Islet precursor cell (in vitro differentiated cells): ENCODE measurements at regions not wholly inside any gene's neighbourhood (a gene's known extent, or its start where the extent isn't known, plus 50 kb on each side); places are given as distances from the start of the nearest gene placed in this dataset.

ENCODE experiments used
- DNase-seq: peaks from one replicate; pipeline ENCODE4 v3.0.0-alpha.2; 2018

DNA sequence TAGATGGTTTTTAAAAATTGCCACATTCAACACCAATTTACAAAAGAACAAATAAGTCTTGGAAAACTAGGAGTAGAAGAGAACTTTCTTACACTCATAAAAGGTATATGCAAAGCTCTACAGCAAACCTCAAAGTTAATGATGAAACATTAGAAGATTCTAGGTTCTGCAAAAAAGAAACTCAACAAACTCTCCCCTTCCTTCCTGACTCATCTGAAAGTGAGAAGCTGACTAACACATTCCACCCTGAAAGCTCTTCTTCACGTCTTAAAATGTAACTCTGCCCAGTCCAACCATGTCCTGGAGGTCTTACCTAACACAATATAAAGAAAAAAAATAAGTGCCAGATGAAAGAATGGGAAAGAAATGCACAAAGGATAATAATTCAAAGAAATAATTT lies 218.9 kb upstream of the ISX start:
- no peak for DNase-seq

DNA sequence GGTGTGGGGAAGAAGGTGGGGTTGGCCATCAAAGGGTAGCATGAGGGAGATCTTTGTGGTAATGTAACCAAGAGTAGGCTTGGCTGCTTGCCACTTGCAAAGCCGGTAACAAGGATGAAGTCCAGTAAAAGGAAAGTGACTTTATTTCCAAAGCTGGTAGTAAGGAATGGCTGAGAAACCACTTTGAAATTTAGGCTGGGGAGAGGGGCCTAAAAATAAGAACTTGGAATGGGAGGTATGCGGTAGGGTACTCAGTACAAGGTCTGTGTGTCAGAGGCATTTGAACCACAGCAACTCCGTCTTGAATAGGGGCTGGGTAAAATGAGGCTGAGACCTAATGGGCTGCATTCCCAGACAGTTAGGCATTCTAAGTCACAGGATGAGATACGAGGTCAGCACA lies 216.0 kb upstream of the ISX start:
- DNase-seq, result peak; percentile 94

DNA sequence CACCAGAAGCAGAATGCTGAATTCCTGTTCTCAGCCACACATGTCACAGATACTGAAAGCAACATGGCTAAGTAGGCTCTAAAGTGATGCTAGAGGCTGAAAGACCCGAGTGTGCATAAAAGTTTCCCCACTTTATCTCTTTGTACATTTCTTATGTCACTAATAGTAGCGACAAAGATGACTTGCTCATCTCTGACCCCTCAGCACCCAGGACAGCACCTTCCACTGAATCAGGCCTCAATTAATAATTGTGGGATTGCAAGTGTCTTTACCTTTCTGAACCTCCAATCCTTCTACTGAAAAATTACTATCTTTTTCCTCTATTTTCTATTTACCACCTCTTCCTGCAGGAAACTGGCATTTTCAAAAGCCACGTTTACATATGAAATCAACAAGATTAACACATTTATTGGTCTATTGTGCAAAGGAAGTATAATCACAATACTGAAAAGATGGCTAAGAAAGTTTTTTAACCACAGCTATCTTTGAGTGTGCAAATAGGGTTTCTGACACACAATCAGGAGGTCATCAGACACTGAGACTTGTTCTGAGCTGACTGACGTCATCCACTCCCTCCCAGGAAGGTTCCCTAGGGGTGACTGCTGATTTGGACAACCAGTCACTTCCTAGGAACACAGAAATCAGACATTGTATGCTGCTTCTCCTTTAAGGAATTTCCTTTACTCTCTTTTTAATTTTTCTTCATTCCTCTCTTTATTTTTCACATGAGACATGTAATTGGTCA lies 213.9 kb upstream of the ISX start:
- no peak for DNase-seq

DNA sequence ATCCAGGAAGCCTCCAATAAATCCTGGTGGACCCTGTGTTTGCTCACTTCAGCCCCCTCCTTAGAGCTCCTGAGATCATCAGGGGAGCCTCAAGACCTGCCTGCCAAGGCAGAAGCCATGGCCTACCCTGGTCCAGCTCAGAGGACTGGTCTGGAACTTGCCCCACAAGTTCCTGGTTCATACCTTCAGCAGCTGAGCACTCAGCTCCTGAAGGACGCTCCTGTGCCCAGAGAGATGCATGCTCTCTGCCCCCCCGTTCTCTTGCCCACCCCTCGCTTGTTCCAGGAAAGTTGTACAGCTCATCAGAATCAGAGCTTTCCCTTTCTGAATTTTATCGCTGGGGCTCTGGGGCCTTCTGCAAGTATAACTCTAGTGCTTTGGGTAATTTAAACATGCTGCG lies 210.5 kb upstream of the ISX start:
- no peak for DNase-seq

DNA sequence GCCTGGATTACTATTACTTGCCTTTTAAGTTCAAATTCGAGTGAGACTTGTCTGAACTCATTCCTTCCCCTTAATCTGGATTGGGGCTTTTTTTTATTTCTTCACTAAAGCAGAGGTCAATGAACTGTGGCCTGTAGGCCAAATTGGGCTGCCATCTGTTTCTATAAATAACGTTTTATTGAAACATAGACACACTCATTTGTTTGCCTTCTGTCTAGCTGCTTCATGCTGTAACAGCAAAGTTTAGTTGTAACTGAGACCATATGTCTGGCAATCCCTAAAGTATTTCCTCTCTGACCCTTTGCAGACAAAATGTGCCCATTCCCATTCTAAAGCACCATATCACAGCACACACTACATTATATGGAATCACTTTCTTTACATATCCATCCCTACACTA lies 207.9 kb upstream of the ISX start:
- no peak for DNase-seq

DNA sequence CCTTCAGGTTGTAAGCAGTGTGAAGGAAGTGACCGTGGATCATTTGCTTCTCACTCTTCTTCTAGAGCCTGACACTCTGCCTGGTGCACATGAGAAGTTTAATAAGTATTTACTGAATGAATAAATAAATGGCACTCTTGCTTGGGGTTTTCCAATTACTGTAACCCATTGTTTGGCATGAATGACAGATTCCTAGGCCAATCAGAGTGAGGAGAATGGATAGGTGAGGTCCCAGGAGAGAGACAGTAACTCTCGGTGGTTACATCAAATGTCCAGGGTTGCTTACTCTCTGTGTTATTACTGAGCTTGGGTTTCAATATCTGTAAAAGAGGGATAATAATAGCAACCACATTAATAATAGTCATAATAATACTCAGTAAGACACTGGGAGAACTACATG lies 204.2 kb upstream of the ISX start:
- no peak for DNase-seq

DNA sequence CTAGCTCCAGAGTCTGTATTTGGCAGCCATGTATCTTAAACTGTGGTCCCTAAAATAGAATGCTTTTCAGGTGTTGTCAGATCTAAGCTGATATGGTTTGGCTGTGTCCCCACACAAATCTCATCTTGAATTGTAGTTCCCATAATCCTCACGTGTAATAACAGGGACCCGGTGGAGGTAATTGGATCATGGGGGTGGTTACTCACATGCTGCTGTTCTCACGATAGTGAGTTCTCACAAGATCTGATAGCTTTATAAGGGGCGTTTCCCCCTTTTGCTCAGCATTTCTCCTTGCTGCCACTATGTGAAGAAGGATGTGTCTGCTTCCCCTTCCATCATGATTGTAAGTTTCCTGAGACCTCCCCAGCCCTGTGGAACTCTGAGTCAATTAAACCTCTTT lies 199.9 kb upstream of the ISX start:
- no peak for DNase-seq

DNA sequence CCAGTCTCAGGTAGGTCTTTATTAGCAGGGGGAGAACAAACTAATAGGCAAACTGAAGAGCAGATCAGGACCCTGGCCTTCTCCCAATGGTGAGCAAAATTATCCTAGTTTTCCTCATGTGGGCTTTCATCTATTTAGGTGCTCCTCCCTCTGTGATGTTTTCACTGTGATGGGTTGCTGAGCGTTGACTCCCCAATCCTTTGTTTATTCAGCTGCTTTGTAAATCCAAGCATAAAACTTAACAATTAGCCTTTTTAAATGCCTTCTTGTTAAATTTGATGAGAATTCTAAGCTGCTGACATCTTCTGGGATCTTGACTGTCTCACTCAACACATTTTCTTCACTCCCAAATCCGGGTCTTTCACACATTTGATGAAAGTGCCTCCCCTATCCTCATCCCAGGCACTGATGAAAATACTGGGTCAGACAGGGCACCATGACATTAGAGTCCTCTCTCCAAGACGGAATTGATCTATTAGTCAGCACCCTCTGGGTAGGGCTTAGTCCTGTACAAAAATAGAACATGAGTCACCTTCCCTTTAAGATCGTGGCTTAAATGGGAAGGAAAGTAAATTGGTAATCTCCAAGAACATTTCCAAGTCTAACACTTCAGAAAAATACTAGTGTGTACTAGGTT lies 199.3 kb upstream of the ISX start:
- peak; percentile 83 for DNase-seq

DNA sequence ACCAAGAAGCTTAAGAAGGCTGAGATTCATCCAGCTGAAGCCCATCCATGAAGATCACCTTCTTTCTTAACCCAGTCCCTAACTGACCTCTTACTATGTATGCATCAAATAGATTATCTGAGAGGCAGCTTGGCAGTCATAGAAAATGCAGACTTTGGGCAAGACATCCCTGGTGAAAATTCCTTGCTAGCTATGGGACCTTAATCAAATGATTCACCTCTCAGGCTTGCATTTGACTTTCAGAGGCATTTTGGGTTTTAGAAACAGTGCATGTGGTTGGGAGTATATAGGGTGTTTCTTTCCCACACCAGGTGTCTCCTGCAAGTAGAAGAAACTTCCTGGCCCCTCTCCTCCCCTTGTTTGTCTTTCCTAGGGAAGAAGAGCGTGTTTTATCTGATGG lies 188.5 kb upstream of the ISX start:
- DNase-seq, result no peak

DNA sequence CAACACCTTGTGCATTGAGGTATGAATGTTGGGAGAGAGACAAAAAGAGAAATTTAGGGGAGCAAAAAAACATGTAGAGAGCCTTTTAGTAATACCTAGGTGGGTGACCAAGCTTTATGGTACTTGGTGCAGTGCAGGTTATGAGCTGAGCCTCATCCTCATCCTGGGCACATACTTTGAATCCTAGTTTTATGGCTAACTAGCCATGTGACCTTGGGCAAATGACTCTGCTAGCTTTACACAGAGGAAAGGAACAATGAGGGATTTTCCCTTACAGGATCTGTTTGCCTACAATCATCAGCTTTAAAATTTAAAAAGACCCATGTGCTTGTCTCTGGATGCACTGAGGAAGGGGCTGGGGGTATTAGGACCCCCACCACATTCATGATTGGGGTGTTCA lies 187.8 kb upstream of the ISX start:
- DNase-seq, result no peak

DNA sequence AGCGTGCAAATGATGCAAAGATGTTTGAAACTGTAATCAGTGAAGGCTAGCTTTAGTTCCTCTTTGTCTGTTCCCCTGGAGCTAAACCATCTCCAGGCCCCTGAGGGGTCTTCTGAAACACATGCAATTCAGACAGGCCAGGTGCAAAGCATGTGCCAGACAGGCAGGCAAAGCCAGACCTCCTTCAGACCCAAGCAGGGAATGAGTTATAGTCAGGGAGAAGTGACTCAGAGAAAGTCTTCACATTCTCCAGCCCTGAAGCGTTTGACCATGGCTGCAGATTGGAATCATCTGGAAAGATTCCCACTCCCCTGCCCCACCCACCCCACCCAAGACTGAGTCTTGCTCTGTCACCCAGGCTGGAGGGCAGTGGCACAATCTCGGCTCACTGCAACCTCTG lies 187.0 kb upstream of the ISX start:
- DNase-seq, result peak; percentile 94

DNA sequence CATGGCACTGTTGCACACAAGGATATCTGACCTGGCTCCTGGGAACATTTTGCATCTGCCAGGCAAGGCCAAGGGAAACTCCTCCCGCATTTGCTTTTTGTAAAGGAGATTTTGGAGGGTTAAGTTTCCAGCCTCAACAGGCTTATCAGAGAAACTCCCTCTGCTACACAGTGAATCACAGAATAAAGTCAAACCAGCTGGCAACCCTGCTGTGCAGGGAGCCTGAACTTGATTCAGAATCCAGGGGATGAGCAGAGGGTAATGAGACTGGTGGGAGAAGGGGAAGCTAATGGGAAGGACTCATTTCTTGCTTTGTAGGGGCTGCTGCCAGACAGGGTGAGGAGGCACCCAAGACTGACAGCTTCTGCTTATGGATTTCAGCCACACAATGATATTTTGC lies 185.3 kb upstream of the ISX start:
- DNase-seq, result no peak

DNA sequence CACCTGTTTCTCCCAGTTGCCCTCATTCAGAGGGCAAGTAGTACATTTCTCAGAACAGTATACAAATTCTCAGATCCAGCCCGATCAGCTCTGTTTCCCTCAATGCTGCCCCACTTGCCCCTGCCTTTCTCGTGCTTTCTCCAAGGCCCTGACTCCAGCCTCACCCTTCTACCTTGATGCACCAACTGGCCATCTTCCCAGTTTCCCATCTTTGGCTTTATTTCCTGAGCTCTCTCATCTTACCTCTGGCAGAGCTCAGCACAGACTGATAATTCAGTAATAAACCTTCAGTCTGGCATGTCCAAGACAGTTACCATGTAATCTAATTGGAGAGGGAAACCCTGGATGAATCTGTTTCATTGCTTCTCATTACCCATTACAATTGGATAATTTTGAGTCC lies 184.5 kb upstream of the ISX start:
- DNase-seq, result no peak

DNA sequence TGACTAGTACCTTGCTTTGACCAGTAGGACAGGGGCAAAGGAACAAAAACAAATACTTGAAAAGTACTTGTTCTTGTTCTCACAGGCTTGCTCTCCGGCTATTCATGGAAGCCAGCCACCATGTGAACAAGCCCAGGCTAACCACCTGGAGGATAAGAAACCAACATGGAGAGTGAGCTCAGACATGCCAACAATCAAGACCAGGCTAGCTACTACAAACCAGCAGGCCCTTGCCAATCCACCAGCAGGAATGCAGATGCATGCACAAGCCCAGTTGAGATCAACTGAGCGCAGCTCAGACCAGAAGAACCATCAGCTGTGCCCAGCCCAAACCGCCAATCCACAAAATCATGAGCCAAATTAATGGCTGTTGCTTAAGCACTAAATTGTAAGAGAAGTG lies 180.1 kb upstream of the ISX start:
- no peak for DNase-seq

DNA sequence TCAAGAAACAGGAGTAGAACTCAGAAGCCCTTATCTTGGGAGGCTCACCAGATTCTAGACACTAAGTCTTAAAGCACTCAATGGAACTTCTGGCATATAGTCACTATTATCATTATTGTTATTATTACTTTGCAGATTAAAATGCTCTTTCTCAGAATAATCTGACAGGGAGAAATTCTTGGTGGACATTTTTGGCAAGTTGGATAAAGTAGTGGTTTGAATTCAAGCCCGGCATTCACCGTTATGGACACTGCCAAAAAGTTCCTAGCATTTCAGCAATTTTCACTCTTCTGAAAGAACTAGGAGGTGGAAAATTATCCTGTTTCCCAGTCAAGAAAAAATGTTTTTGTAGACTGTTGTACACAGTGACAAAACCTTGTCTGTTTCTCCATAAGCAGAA lies 179.6 kb upstream of the ISX start:
- no peak for DNase-seq

DNA sequence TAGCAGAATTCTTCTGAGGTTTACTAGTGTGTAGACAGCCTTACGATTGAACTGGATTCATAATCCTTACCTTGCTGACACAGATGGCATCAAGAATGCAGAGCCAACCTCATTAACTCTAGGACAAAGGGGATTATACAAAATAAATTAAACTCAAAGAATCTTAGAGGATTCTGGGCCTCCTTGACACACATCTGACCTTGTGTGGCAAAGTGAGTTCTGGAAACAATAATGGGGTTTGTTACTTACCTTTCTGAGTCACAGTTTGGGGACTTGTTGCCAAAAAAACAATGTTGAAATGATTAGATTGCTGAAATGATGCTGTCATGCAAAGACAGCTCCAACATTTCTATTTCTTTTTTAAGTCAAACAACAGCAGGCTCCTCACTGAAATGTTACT lies 179.1 kb upstream of the ISX start:
- no peak for DNase-seq

DNA sequence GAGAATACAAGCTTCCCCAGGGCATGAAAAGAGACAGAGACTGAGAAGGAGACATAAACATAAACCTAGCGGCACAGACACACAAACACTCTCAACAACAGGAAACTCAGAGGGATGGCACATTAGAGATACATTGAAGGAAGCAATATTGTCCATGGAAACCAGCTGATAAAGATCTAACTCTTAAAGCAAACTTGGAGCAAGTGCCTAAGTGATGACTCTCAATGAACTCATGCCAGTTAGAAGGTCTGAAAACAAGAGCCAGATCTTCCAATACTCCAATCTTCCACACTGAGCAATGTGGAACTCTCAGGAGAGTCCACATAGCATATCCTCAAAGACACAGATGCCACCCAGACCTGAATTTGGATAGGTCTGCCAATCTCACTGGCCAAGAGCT lies 168.8 kb upstream of the ISX start:
- DNase-seq, result no peak

DNA sequence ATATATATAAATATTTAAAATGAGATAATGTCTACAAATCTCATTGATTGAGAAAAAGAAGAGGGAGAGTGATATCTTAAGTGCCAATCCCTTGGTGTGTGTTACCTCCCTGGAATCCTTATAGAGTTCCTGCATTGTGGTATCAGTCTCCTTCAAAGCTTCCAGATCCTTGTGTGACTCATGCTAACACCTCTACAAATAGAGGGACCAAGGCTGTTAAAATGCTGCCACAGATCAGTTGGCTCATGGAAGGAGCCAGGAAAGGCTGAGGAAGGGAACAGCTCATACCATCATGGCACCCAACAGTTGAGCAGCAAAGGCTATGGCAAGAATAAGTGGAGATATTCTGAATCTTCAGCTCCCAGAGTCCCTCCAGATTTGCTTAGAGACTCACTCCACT lies 163.6 kb upstream of the ISX start:
- peak; percentile 59 for DNase-seq

DNA sequence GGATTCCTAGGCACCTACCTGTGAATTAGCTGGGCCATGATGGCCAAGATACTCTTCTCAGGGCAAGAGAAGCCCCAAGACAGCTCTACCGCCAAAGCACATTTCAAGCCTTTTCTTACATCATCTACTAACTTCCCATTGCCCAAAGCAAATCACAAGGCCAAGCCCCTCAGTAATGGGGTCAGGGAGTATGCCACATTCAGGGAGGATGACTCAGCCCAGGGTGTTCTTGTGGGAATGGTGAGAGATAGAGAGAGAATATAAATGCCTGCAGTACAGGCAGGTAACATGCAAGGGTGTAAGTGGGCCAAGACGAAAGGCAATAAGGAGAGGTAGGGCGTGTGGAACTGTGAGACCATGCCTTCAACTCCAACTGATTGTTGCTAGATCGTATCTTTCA lies 162.5 kb upstream of the ISX start:
- peak; percentile 75 for DNase-seq

DNA sequence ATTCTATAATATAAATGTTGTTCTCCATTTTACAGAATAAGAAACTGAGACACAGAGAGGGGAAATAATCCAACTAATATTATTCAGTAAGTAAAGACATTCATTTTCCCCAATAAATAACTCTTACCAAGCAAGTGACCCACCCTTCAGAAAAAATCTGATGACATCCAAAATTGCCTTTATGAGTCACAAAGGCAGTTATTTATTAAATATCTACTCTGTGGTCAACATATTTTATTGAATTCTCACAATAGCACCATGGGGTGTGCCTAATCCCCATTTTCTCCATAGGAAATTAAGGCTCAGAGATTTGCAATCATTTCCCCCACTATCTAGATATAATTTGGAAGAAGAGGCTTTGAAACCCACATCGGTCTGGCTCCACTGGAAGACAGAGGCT lies 161.5 kb upstream of the ISX start:
- DNase-seq, result no peak

DNA sequence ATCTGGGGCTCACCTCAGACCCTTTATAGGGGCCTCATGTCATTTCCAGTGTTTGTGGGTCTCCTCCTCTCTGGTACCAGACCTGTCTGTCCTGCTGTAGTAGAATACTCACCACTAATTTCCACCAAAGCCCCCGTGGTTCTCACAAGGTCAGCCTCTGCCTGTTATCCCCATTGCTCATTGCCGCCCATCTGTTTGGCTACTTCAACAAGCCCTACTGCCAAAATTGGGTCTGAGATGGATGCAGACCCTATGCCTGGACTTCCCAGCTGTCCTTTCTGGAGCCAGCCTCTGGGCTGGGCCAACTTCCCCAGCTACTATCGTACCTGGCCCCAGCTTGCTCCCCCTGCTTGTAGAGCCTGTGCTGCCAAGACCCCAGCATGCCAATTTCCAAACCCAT lies 152.1 kb upstream of the ISX start:
- DNase-seq, result no peak

DNA sequence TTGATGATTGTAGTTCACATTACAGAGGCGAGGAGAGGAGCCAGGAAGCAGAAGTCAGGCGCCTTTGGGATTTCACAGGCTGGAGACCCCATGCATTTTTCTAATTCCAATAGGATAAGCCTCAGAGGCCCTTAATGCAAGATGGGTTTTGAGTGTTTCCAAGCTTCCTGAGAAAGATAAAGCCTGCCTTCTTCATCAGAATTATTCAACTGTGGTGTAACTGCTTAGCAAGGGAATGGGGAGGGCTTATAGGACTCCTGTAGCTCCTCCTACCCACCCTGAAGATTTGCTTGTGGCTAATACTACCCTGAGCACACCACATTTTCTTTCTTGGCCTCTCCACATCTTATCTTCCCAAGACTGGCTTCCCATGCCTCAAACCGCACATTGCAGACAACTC lies 151.1 kb upstream of the ISX start:
- peak; percentile 78 for DNase-seq

DNA sequence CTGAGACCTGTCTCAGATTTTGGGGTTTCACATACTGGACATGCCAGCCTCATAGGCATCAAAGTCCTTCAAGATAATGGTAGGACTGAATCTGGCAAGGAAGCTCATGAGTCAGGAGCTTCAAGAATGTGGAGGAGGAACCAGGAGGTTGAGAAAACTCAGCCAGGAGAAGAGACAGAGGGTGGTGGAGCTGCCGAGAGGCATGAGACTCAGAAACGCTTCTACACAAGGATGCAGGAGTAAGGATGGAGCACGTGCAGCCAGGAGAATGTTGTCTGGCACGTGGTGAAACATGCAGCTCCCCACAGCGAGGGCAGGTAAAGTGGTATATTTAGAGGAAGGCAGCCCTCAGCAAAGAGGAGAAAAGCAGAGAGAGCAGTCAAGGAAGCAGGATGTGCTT lies 148.7 kb upstream of the ISX start:
- DNase-seq, result no peak

DNA sequence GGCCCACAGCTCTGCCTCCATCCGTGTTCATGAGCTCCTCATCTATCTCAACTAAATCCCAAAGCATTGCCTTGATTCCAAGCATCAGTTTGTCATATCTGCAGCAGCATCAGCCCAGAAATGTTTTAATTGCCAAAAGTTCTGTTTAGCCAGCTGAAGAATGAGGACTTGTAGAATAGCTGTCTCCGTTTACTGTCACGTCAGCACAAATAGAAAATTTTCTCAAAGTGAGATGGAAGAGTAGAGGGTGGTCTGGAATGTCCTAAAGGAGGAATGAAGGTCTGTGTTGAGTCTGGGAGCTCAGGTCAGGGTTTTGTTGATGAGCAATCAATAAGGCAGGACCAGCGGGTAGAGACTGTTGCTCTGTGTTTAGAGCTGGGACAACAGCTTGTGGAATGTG lies 134.9 kb upstream of the ISX start:
- peak; percentile 66 for DNase-seq

DNA sequence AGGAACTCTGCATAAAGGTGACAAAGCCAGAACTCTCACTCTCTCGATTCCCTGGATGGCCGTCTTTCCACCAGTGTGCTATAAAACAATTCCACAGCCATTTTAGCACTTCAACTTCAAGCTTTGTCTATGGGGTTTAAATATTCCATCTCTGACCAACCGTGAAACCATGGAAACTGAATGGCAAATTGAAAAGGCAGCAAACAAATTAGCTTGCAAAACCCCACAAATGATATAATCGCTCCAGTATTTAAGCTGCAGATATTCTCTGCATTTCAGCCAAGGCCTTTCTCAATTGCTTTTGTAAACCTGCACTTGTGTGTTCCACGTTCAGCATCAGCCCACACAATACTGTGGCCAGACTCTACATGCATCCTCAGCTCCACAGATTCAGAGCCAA lies 131.7 kb upstream of the ISX start:
- no peak for DNase-seq
